ENCODE measurements at regions not wholly inside any gene's neighbourhood (a gene's known extent, or its start where the extent isn't known, plus 50 kb on each side); places are given as distances from the start of the nearest gene placed in this dataset.
"Not testable (repeated sequence)": the region's sequence is repeated elsewhere in the genome, so short reads cannot be mapped to it uniquely, and the experiment has no call there.

DNA sequence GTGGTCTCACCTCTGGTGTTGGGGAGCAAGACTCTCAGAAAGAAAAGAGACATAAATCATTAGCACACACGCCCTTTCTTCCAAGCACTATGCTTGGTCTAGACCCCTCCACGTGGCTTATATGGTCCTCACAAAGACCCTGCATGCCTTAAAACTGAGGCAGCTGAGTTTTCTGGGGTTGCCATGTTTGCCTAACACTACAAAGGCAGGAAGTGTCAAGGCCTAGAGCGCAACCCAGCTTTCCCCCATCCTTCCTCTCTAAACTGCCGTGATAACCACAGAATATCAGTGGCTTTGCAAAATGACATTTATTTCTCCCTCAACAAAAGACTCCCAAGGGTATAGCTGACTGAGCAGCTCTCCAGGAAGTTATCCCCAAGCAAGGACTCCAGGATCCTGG lies 146.5 kb upstream of the TOP1 start:
- DNase-seq (ENCODE audit: low read depth), result no peak
- TF ChIP-seq, protein P1, sequence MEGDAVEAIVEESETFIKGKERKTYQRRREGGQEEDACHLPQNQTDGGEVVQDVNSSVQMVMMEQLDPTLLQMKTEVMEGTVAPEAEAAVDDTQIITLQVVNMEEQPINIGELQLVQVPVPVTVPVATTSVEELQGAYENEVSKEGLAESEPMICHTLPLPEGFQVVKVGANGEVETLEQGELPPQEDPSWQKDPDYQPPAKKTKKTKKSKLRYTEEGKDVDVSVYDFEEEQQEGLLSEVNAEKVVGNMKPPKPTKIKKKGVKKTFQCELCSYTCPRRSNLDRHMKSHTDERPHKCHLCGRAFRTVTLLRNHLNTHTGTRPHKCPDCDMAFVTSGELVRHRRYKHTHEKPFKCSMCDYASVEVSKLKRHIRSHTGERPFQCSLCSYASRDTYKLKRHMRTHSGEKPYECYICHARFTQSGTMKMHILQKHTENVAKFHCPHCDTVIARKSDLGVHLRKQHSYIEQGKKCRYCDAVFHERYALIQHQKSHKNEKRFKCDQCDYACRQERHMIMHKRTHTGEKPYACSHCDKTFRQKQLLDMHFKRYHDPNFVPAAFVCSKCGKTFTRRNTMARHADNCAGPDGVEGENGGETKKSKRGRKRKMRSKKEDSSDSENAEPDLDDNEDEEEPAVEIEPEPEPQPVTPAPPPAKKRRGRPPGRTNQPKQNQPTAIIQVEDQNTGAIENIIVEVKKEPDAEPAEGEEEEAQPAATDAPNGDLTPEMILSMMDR (IDR thresholded peaks at IDR 0.05; ENCODE audit: low read length, missing control alignments), result no peak
- no peak overlapping the region for H3K4me3 ChIP-seq (replicated peaks; ENCODE audit: low read depth, low read length)

DNA sequence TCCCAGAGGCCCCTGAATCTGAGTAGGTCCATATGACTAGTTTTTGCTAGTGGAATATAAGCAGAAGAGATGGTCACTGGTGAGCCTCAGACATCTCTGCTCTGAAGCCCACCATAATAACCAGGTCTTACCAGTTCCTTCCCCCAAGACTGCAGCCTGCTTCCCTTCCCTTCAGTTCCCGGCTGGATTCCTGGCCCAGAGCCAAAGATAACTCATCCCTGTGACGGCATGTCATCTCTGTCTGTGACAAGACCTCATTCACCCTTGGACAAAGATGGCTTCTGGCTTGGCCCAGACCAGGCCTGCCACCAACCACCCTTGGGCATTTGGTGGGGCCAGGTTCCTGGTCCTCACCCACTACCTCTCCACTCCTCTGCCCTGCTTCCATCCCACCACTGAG lies 145.5 kb upstream of the TOP1 start:
- no peak for DNase-seq (ENCODE audit: low read depth)
- no peak overlapping the region for H3K4me3 ChIP-seq (replicated peaks; ENCODE audit: low read depth, low read length)
- TF ChIP-seq, protein P1 (IDR thresholded peaks at IDR 0.05; ENCODE audit: low read length, missing control alignments), result no peak

DNA sequence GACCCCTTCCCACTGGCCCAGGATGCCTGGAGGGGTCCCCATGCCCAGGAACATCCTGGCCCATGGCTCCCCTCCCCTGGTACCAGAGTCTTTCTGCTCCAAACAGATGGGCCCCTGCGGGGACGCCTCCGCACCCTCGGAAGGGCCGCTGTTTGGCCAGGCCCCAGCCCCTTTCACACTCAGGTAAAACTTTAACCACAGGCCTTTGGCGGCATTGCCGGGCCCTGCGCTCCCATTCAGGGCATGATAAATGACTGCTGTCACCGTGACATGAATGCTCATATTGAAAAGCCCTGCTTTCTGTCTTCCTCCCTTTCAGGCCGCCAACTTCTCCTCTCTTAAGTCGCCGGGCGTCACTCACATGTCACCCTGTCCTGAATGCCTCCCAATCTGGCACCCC lies 141.5 kb upstream of the TOP1 start:
- TF ChIP-seq, protein P1 (IDR thresholded peaks at IDR 0.05; ENCODE audit: low read length, missing control alignments), result no peak
- no peak overlapping the region for H3K4me3 ChIP-seq (replicated peaks; ENCODE audit: low read depth, low read length)
- DNase-seq (ENCODE audit: low read depth), result no peak

DNA sequence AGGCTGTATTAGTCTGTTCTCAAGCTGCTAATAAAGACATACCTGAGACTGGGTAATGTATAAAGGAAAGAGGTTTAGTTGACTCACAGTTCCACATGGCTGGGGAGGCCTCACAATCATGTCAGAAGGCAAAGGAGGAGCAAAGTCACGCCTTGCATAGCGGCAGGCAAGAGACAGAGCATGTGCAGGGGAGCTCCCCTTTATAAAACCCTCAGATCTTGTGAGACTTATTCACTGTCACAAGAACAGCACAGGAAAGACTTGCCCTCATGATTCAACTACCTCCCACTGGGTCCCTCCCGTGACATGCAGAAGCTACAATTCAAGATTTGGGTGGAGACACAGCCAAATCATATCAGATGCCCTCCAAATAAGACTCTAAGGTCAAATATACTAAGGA lies 139.4 kb upstream of the TOP1 start:
- DNase-seq (ENCODE audit: low read depth); H3K4me3 ChIP-seq (replicated peaks; ENCODE audit: low read depth, low read length): not testable (repeated sequence)

DNA sequence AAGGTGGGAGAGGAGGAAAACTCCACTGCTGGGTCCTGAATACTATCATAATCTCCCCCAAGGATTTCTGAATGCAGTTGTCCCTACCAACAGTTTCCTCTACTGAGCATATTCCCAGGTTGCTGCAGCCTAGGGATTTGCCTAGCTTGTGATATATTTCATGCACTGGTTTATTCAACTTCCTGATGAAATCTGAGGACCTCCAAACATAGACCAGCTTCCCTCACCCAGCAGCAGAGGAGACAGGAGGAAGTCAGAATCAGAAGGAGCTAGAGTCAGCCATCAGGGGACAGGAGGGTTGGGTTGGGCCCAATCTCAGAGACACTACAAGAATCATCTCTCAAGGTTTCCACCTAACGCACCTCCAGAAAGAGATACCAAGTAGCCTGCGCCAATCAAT lies 138.4 kb upstream of the TOP1 start:
- TF ChIP-seq, protein P1 (IDR thresholded peaks at IDR 0.05; ENCODE audit: low read length, missing control alignments), result no peak
- DNase-seq (ENCODE audit: low read depth), result no peak
- no peak overlapping the region for H3K4me3 ChIP-seq (replicated peaks; ENCODE audit: low read depth, low read length)

DNA sequence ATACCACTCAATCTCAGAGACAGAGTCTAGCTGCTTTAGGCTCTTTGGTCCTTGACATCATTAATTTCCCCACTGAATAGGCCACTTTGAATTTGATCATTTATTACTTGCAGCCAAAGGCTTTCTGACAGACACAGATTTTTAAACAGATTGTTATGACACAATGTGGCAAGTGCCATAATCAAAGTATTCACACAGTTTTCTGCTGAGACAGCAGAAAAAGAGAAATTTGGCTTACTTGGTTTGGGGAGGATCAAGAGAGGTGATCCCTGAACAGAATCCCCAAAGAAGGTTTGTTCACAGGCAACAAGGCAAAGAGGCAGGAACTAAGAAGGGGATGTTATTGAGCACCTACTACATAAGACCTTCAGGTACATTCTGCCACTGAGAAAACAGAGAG lies 138.0 kb upstream of the TOP1 start:
- TF ChIP-seq, protein P1 (IDR thresholded peaks at IDR 0.05; ENCODE audit: low read length, missing control alignments), result no peak
- H3K4me3 ChIP-seq (replicated peaks; ENCODE audit: low read depth, low read length), result no peak overlapping the region
- no peak for DNase-seq (ENCODE audit: low read depth)

DNA sequence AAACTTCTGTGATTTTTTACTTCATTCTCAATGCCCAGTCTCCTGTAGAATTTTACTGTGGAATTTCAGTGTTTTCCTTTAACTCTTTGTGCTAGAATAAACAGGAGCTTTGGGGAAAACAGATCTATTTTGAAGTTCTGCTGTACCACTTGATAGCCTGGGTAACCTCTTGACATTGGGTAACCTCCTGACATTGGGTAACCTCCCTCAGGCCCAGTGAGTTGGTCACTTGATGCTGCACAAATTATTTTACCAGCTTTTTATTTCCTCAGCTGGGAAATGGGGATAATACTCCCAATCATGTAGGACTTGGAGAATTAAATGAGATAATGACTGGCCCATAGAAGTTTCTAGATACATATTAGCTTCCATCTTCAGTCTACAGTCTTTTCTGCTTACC lies 137.3 kb upstream of the TOP1 start:
- no peak overlapping the region for H3K4me3 ChIP-seq (replicated peaks; ENCODE audit: low read depth, low read length)
- no peak for DNase-seq (ENCODE audit: low read depth)
- TF ChIP-seq, protein P1 (IDR thresholded peaks at IDR 0.05; ENCODE audit: low read length, missing control alignments), result no peak

DNA sequence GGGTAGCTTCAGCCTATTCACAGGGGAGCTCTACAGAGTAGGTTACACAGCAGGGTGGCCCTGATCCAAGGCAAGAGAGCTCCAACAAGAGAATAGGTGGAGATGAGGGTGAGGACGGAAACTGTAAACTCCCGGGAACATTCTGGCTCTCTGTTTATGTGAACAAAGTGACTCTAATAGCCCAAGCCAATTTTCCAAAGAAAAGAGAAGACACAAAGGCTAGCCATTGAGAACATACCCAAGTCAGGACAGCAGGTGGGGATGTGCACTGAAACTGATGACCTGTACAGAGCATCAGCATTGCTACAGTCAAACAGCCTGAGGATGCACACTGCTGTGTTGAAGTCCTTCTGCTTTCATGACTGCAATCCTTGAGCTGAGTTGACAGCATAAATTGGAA lies 136.0 kb upstream of the TOP1 start:
- TF ChIP-seq, protein P1 (IDR thresholded peaks at IDR 0.05; ENCODE audit: low read length, missing control alignments), result no peak

More for the DNA sequence above, 136.0 kb upstream of the TOP1 start:
- no peak overlapping the region for H3K4me3 ChIP-seq (replicated peaks; ENCODE audit: low read depth, low read length)
- no peak for DNase-seq (ENCODE audit: low read depth)

All from fibroblast of pulmonary artery (primary cell).